DND-41 (cell line): ENCODE measurements at regions not wholly inside any gene's neighbourhood (a gene's known extent, or its start where the extent isn't known, plus 50 kb on each side); places are given as distances from the start of the nearest gene placed in this dataset.

Experiments
- ATAC-seq: fragments of 200-7000 bp; cut with Tn5 transposase; 3 replicates; pipeline ENCODE4 v1.9.1; 2021; ENCODE audit warnings: low read depth; ENCODE audit not compliant: insufficient read depth
- DNase-seq: peaks from one replicate; pipeline ENCODE4 v3.0.0-alpha.2; 2020
- H2AFZ ChIP-seq: 2 replicates; pipeline ENCODE4 v1.6.0; 2012; ENCODE audit warnings: low read depth, low read length
- H3K27ac ChIP-seq: 2 replicates; pipeline ENCODE4 v1.5.1; 2012; ENCODE audit warnings: low read length, inconsistent platforms
- H3K27me3 ChIP-seq: fragments of 200-600 bp; sonication (generic); 2 replicates; pipeline ENCODE4 v1.6.0; 2012; ENCODE audit warnings: low read length, mild to moderate bottlenecking, inconsistent platforms; ENCODE audit not compliant: insufficient read depth, poor library complexity
- H3K36me3 ChIP-seq: 2 replicates; pipeline ENCODE4 v1.5.1; 2012; ENCODE audit warnings: low read length, inconsistent platforms; ENCODE audit not compliant: insufficient read depth
- H3K4me1 ChIP-seq: 2 replicates; pipeline ENCODE4 v1.5.1; 2012; ENCODE audit warnings: mild to moderate bottlenecking, low read length; ENCODE audit not compliant: insufficient read depth
- H3K4me2 ChIP-seq: 2 replicates; pipeline ENCODE4 v1.6.0; 2012; ENCODE audit warnings: mild to moderate bottlenecking, moderate library complexity, low read length, inconsistent platforms; ENCODE audit not compliant: insufficient read depth
- H3K4me3 ChIP-seq, 2 experiments: fragments of 200-600 bp in 1 of 2; shearing (Covaris generic) in 1 of 2; 2 replicates each; pipeline ENCODE4 v1.5.1; 2012 to 2016; ENCODE audit warnings: inconsistent platforms in 2 of 2, low read length in 2 of 2, mild to moderate bottlenecking in 2 of 2, low read depth in 1 of 2, moderate library complexity in 1 of 2
- H3K79me2 ChIP-seq: 2 replicates; pipeline ENCODE4 v1.6.0; 2012; ENCODE audit warnings: low read length, inconsistent platforms; ENCODE audit not compliant: insufficient read depth
- H3K9ac ChIP-seq: 2 replicates; pipeline ENCODE4 v1.6.0; 2012; ENCODE audit warnings: low read depth, mild to moderate bottlenecking, inconsistent platforms, low read length, moderate library complexity
- H3K9me3 ChIP-seq: 2 replicates; pipeline ENCODE4 v1.5.1; 2012; ENCODE audit warnings: low read length, moderate library complexity, mild to moderate bottlenecking, inconsistent platforms; ENCODE audit not compliant: insufficient read depth, severe bottlenecking
- H4K20me1 ChIP-seq: 2 replicates; pipeline ENCODE4 v1.6.0; 2012; ENCODE audit warnings: low read length; ENCODE audit not compliant: insufficient read depth
- CTCF ChIP-seq: IDR thresholded peaks from 2 replicates; pipeline ENCODE4 v1.5.1; 2012; ENCODE audit warnings: borderline replicate concordance, low read length, moderate library complexity, mild to moderate bottlenecking; ENCODE audit not compliant: poor library complexity, severe bottlenecking; ENCODE audit errors: extremely low read depth
- EZH2 ChIP-seq: IDR thresholded peaks from 3 replicates; pipeline ENCODE4 v1.6.1; 2012; ENCODE audit warnings: borderline replicate concordance, low read depth, mild to moderate bottlenecking, moderate library complexity, low read length, inconsistent platforms; ENCODE audit not compliant: severe bottlenecking

GRCh38 chr1:29889776-29890175, 653.5 kb downstream of the PTPRU start:
- Histone ChIP-seq H3K27ac (no peak overlapping the region), H4K20me1 (no peaks in the 10 kb centered on the region), H3K79me2 (no peaks in the 10 kb centered on the region), H3K27me3 (peaks cover under 1% of the 10 kb centered on the region), H3K4me2 (no peak overlapping the region), H3K9me3 (no peaks in the 10 kb centered on the region), H2AFZ (no peak overlapping the region), H3K36me3 (no peaks in the 10 kb centered on the region), H3K4me1 (no peaks in the 10 kb centered on the region), H3K4me3 (no peak overlapping the region), H3K9ac (no peak overlapping the region)
- TF ChIP-seq CTCF (no peak), EZH2 (no peak)
- ATAC-seq: no peak
- DNase-seq: no peak

- Histone ChIP-seq H3K4me2 (no peak overlapping the region), H3K4me1 (no peaks in the 10 kb centered on the region), H3K27ac (no peak overlapping the region), H3K9ac (no peak overlapping the region), H3K9me3 (no peaks in the 10 kb centered on the region), H3K79me2 (no peaks in the 10 kb centered on the region), H2AFZ (no peak overlapping the region), H4K20me1 (no peaks in the 10 kb centered on the region), H3K36me3 (no peaks in the 10 kb centered on the region), H3K4me3 (no peak overlapping the region), H3K27me3 (no peaks in the 10 kb centered on the region)
- TF ChIP-seq CTCF (no peak), EZH2 (no peak)
- ATAC-seq (no peak), DNase-seq (no peak)
These were observed 648.4 kb downstream of the PTPRU start for GRCh38 chr1:29884740-29885139.

- Histone ChIP-seq H3K9ac (no peak overlapping the region), H3K36me3 (no peaks in the 10 kb centered on the region), H3K27ac (no peak overlapping the region), H3K79me2 (no peaks in the 10 kb centered on the region), H4K20me1 (no peaks in the 10 kb centered on the region), H3K9me3 (no peaks in the 10 kb centered on the region), H3K4me3 (no peak overlapping the region), H2AFZ (no peak overlapping the region), H3K27me3 (no peaks in the 10 kb centered on the region), H3K4me1 (no peaks in the 10 kb centered on the region), H3K4me2 (no peak overlapping the region)
- DNase-seq (no peak), ATAC-seq (no peak)
- no peak for TF ChIP-seq EZH2
- TF ChIP-seq CTCF: no peak
These were observed 647.7 kb downstream of the PTPRU start for GRCh38 chr1:29883986-29884385.

- TF ChIP-seq CTCF (no peak), EZH2 (no peak)
- Histone ChIP-seq H3K9me3 (no peaks in the 10 kb centered on the region), H3K36me3 (no peaks in the 10 kb centered on the region), H3K27ac (no peak overlapping the region), H3K27me3 (no peaks in the 10 kb centered on the region), H3K4me3 (no peak overlapping the region), H3K9ac (no peak overlapping the region), H2AFZ (no peak overlapping the region), H3K79me2 (no peaks in the 10 kb centered on the region), H3K4me1 (no peaks in the 10 kb centered on the region), H4K20me1 (no peaks in the 10 kb centered on the region), H3K4me2 (no peak overlapping the region)
- no peak for ATAC-seq
- no peak for DNase-seq
These were observed 647.1 kb downstream of the PTPRU start for GRCh38 chr1:29883411-29883832.
